HepG2 (cell line): ENCODE measurements at regions not wholly inside any gene's neighbourhood (a gene's known extent, or its start where the extent isn't known, plus 50 kb on each side); places are given as distances from the start of the nearest gene placed in this dataset.

Experiments used
- DPF2 ChIP-seq: sonication (generic); formaldehyde crosslinking; IDR thresholded peaks from 2 replicates; pipeline ENCODE4 v1.4.0; 2020; ENCODE audit warnings: mild to moderate bottlenecking, low read depth, missing genetic modification reagents, borderline replicate concordance
- EP300 ChIP-seq, 3 experiments: sonication (generic) in 1 of 3; formaldehyde crosslinking in 1 of 3; IDR thresholded peaks; 2 replicates each; pipeline versions ENCODE4 v1.5.1 to v1.6.1; 2011 to 2020; ENCODE audit warnings: low read depth in 2 of 3, low read length in 2 of 3, borderline replicate concordance in 1 of 3, improper control_type of control experiment in 1 of 3, mild to moderate bottlenecking in 1 of 3, missing genetic modification reagents in 1 of 3, moderate library complexity in 1 of 3
- EZH2 ChIP-seq: conservative IDR thresholded peaks from 2 replicates; pipeline ENCODE4 v1.6.1; 2012; ENCODE audit warnings: mild to moderate bottlenecking, low read depth, low read length, moderate library complexity
- MXI1 ChIP-seq: IDR thresholded peaks from 3 replicates; pipeline ENCODE4 v1.6.1; 2012; ENCODE audit warnings: low read depth, low read length, inconsistent platforms, borderline replicate concordance
- POLR2A ChIP-seq, 2 experiments: IDR thresholded peaks; 2 replicates each; pipeline ENCODE4 v1.6.1; 2011; ENCODE audit warnings: low read depth in 2 of 2, low read length in 2 of 2, mild to moderate bottlenecking in 1 of 2, moderate library complexity in 1 of 2; ENCODE audit not compliant: insufficient read depth in 1 of 2
- RAD21 ChIP-seq: fragments of 450-650 bp; formaldehyde crosslinking; IDR thresholded peaks from 2 replicates; pipeline ENCODE4 v1.5.0; 2020; ENCODE audit warnings: mild to moderate bottlenecking

DNA sequence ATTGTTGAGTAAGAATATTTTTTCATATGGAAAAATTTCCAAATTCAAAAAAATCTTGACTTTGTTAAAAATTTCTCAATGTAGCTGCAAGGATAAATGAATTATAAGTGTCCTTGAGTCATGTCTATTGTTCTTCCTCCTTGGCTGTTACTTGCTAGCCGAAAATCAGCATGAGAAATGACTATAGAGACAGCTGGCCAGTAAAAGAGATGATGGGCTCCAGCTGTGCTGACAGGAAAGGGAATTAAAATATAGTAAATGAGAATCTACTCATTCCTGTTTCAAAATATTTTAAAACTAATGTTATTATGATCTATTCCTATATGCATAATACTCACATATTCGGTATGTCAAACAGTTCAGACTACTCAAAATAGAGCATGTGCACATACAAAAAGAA, 1292.6 kb downstream of the BRINP3 start:
- TF ChIP-seq DPF2 (CRISPR knock-in tag) (no peak), MXI1 (no peak), POLR2A (IDR thresholded peaks at IDR 0.05; ENCODE audit: insufficient read depth in 1 of 2, low read depth in 2 of 2, low read length in 2 of 2) (no peak), RAD21 (CRISPR knock-in tag) (no peak), EP300 (IDR thresholded peaks at IDR 0.05; ENCODE audit: low read depth in 2 of 2, low read length in 2 of 2) (no peak), EP300 (CRISPR knock-in tag; IDR thresholded peaks at IDR 0.05; ENCODE audit: borderline replicate concordance) (no peak), EZH2 (no peak)
